ENCODE measurements at regions not wholly inside any gene's neighbourhood (a gene's known extent, or its start where the extent isn't known, plus 50 kb on each side); places are given as distances from the start of the nearest gene placed in this dataset.

GRCh38 chr2:220445429-220446105 lies 818.1 kb downstream of the SLC4A3 start:
- Histone ChIP-seq H3K4me3 (ENCODE audit: low read depth, low read length) (no peak overlapping the region), H3K27ac (ENCODE audit: low read depth, low read length) (no peak overlapping the region), H3K27me3 (ENCODE audit: control insufficient read depth, insufficient read depth, low read length) (no peaks in the 10 kb centered on the region), H3K4me1 (ENCODE audit: control insufficient read depth, insufficient read depth, low read length) (no peaks in the 10 kb centered on the region), H3K9me3 (ENCODE audit: control insufficient read depth, insufficient read depth, low read depth, low read length) (no peaks in the 10 kb centered on the region), H3K9ac (ENCODE audit: low read length) (no peak overlapping the region), H3K36me3 (ENCODE audit: control insufficient read depth, insufficient read depth, low read length) (no peaks in the 10 kb centered on the region)

DNA sequence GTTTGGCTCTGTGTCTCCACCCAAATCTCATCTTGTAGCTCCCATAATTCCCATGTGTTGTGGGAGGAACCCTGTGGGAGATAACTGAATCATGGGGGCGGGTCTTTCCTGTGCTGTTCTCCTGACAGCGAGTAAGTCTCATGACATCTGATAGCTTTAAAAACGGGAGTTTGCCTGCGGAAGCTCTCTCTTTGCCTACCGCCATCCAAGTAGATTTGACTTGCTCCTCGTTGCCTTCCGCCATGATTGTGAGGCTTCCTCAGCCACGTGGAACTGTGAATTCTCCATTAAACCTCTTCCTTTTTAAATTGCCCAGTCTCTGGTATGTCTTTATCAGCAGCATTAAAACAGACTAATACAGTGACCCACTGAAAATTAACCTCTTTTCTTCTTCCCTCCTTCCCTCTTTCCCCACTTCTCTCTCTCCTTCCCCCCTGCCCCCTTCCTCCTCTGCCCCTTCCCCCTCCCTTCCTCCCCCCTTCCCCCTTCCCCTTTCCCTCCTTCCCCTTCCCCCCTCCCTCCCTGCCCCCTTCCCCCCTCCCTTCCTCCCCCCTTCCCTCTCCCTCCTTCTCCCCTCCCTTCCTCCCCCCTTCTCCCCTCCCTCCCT lies 818.8 kb downstream of the SLC4A3 start:
- Histone ChIP-seq H3K9ac (ENCODE audit: low read length) (no peak overlapping the region), H3K27me3 (ENCODE audit: control insufficient read depth, insufficient read depth, low read length) (no peaks in the 10 kb centered on the region), H3K27ac (ENCODE audit: low read depth, low read length) (no peak overlapping the region)

DNA sequence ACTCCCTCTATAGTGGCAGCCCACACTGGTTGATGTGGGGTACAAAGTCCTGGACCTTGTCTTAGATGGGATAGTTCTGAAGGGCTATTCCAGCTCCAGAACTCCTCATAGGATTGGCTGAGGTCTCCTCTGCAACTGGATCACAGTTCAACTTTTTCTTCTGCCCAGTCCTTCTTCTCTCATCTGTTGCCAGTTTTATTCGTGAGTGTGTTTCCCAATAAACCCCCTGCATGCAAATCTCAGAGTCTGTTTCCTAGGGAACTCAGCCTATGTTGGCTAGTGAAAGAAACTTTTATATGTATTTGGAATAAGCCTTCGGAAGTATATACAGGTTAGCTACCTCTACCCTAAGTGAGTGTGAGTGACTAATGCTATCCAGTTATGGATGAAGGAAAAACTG lies 823.4 kb downstream of the SLC4A3 start:
- H3K27me3 ChIP-seq (ENCODE audit: control insufficient read depth, insufficient read depth, low read length): no peaks in the 10 kb centered on the region
- H3K9ac ChIP-seq (ENCODE audit: low read length): no peak overlapping the region
- H3K4me1 ChIP-seq (ENCODE audit: control insufficient read depth, insufficient read depth, low read length): no peaks in the 10 kb centered on the region
- H3K4me3 ChIP-seq (ENCODE audit: low read depth, low read length): no peak overlapping the region
- H3K36me3 ChIP-seq (ENCODE audit: control insufficient read depth, insufficient read depth, low read length): no peaks in the 10 kb centered on the region
- no peaks in the 10 kb centered on the region for H3K9me3 ChIP-seq (ENCODE audit: control insufficient read depth, insufficient read depth, low read depth, low read length)
- no peak overlapping the region for H3K27ac ChIP-seq (ENCODE audit: low read depth, low read length)

More for the DNA sequence above, 818.8 kb downstream of the SLC4A3 start:
- Histone ChIP-seq H3K4me1 (ENCODE audit: control insufficient read depth, insufficient read depth, low read length) (no peaks in the 10 kb centered on the region), H3K36me3 (ENCODE audit: control insufficient read depth, insufficient read depth, low read length) (no peaks in the 10 kb centered on the region), H3K4me3 (ENCODE audit: low read depth, low read length) (no peak overlapping the region), H3K9me3 (ENCODE audit: control insufficient read depth, insufficient read depth, low read depth, low read length) (no peaks in the 10 kb centered on the region)

DNA sequence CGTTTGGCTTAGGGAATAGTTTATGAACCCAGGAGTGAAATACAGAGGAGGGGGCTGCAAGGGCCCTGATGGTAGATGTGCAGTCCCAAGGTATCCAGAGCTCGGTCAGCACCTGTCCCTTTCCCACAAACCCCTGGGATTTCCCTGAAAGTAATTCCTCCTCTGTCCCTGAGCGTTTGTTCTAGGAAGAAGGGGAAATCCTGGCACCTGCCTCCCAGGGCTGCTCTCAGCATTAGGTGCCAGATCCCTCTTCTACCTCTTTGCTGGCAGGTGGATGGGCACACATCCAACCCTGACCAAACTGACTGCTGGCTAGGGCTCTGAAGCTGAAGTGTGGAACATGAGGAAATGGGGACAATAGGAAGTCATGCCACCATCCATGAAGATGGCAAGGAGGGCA lies 824.0 kb downstream of the SLC4A3 start:
- no peak overlapping the region for H3K9ac ChIP-seq (ENCODE audit: low read length)
- H3K27ac ChIP-seq (ENCODE audit: low read depth, low read length): no peak overlapping the region
- H3K4me3 ChIP-seq (ENCODE audit: low read depth, low read length): no peak overlapping the region
- H3K36me3 ChIP-seq (ENCODE audit: control insufficient read depth, insufficient read depth, low read length): no peaks in the 10 kb centered on the region
- no peaks in the 10 kb centered on the region for H3K27me3 ChIP-seq (ENCODE audit: control insufficient read depth, insufficient read depth, low read length)
- no peaks in the 10 kb centered on the region for H3K4me1 ChIP-seq (ENCODE audit: control insufficient read depth, insufficient read depth, low read length)
- H3K9me3 ChIP-seq (ENCODE audit: control insufficient read depth, insufficient read depth, low read depth, low read length): no peaks in the 10 kb centered on the region

- no peaks in the 10 kb centered on the region for H3K9me3 ChIP-seq (ENCODE audit: control insufficient read depth, insufficient read depth, low read depth, low read length)
- no peaks in the 10 kb centered on the region for H3K4me1 ChIP-seq (ENCODE audit: control insufficient read depth, insufficient read depth, low read length)
- H3K9ac ChIP-seq (ENCODE audit: low read length): no peak overlapping the region
- H3K4me3 ChIP-seq (ENCODE audit: low read depth, low read length): no peak overlapping the region
- no peaks in the 10 kb centered on the region for H3K27me3 ChIP-seq (ENCODE audit: control insufficient read depth, insufficient read depth, low read length)
- H3K27ac ChIP-seq (ENCODE audit: low read depth, low read length): no peak overlapping the region
- no peaks in the 10 kb centered on the region for H3K36me3 ChIP-seq (ENCODE audit: control insufficient read depth, insufficient read depth, low read length)
Observed at GRCh38 chr2:220452561-220452960, 825.1 kb downstream of the SLC4A3 start.

DNA sequence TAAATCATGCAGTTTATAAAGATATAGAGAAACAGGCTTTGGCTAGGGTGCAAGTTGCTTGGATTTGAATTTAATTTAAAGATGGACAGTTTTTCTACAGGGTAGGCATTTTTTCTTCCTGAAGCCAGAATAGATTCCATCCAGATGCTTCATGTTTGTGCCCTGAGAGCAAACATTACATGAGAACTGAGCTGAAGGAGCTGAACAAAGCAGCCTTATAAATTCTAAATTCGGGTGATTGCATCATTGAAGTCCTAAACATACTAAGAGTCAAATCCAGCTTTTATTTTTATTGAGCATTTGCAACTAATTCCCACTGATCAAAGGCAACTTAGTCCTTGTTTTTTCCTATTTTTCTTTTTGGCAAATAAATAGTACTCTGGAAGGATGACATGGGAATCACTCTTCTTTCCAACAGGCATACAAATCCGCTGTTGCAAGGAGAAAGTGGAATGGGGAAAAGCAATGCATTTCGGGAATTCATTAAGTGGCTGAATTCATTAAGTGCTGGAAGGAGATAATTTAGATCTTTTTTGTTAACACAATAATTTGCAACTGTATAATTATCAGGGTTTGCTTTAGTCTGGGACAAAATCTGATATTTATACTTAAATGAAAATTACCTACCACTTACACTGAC lies 828.0 kb downstream of the SLC4A3 start:
- H3K27me3 ChIP-seq (ENCODE audit: control insufficient read depth, insufficient read depth, low read length): no peaks in the 10 kb centered on the region
- H3K27ac ChIP-seq (ENCODE audit: low read depth, low read length): no peak overlapping the region
- no peaks in the 10 kb centered on the region for H3K36me3 ChIP-seq (ENCODE audit: control insufficient read depth, insufficient read depth, low read length)
- no peaks in the 10 kb centered on the region for H3K9me3 ChIP-seq (ENCODE audit: control insufficient read depth, insufficient read depth, low read depth, low read length)
- H3K4me1 ChIP-seq (ENCODE audit: control insufficient read depth, insufficient read depth, low read length): no peaks in the 10 kb centered on the region
- H3K9ac ChIP-seq (ENCODE audit: low read length): no peak overlapping the region
- H3K4me3 ChIP-seq (ENCODE audit: low read depth, low read length): no peak overlapping the region

DNA sequence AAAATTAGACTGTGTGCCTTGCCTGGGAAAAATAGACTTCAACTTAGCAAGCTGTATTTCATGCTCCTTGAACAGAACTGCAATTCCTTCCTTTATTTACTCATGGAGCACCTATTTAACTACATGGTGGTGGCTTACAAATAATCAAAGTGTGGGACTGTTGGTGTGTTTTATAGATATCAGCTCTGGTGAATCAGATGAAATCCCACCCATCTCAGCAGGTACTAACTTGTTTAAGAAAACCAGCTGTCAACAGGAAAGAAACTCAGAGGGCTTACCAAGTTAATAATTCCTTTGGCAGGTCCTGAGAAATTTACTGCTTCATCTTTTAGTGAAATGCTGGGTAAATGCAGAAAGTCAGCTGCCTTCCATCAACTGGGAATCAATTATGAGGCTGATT lies 830.6 kb downstream of the SLC4A3 start:
- Histone ChIP-seq H3K36me3 (ENCODE audit: control insufficient read depth, insufficient read depth, low read length) (no peaks in the 10 kb centered on the region), H3K4me3 (ENCODE audit: low read depth, low read length) (no peak overlapping the region), H3K4me1 (ENCODE audit: control insufficient read depth, insufficient read depth, low read length) (no peaks in the 10 kb centered on the region), H3K9me3 (ENCODE audit: control insufficient read depth, insufficient read depth, low read depth, low read length) (no peaks in the 10 kb centered on the region), H3K27me3 (ENCODE audit: control insufficient read depth, insufficient read depth, low read length) (no peaks in the 10 kb centered on the region), H3K27ac (ENCODE audit: low read depth, low read length) (no peak overlapping the region), H3K9ac (ENCODE audit: low read length) (no peak overlapping the region)

DNA sequence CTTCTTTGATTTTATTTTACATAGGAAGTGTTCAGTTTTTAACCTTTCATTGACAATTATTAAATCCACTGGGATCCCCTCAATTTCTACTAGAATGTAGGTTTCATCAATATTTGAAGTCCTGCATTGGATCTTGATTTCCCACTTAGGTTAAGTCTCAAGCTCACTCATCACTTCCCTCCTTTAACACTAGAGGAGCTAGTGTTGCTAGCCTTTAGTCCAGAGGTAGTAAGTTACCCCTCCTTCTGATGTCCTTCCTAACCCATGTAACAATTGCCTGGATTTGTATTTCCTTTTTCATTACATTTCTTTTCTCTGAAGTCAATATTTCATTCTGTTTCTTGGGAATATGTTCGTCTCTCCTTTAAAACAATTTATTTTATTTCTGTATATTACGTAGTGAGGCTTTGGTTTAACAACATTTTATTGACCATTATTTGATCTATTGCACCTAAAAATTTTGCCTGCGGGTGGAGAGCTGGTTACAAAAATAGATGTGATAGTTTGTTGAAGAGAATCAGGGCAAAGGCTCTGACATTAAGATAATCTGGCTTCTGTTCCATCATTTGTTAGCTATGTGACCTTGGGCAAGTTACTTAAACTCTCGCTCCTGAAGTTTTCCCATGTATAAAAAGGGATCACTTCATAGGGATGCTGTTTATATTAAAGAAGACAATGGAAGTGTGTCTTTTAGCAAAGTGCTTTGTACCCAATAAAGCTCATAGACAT lies 833.0 kb downstream of the SLC4A3 start:
- Histone ChIP-seq H3K4me1 (ENCODE audit: control insufficient read depth, insufficient read depth, low read length) (no peaks in the 10 kb centered on the region), H3K27ac (ENCODE audit: low read depth, low read length) (no peak overlapping the region), H3K4me3 (ENCODE audit: low read depth, low read length) (no peak overlapping the region)

DNA sequence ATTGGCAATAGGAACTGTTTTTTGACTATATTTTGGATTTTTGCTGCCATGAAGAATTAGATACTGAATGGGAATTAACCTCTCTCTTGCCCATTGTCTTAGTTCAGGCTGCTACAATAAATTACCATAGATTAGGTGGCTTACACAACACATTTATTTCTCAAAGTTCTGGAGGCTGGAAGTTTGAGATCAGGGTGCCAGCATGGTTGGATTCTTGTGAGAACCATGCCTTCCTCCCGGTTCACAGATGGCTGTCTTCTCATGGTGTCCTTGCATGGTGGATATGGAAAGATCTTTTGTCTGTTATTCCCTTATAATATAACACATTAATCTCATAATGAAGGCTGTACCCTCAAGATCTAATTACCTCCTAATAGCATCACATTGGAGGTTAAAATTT lies 836.4 kb downstream of the SLC4A3 start:
- no peaks in the 10 kb centered on the region for H3K36me3 ChIP-seq (ENCODE audit: control insufficient read depth, insufficient read depth, low read length)
- H3K27me3 ChIP-seq (ENCODE audit: control insufficient read depth, insufficient read depth, low read length): no peaks in the 10 kb centered on the region
- H3K9me3 ChIP-seq (ENCODE audit: control insufficient read depth, insufficient read depth, low read depth, low read length): no peaks in the 10 kb centered on the region
- no peak overlapping the region for H3K4me3 ChIP-seq (ENCODE audit: low read depth, low read length)
- no peak overlapping the region for H3K9ac ChIP-seq (ENCODE audit: low read length)
- H3K27ac ChIP-seq (ENCODE audit: low read depth, low read length): no peak overlapping the region
- H3K4me1 ChIP-seq (ENCODE audit: control insufficient read depth, insufficient read depth, low read length): no peaks in the 10 kb centered on the region

More for the DNA sequence above, 833.0 kb downstream of the SLC4A3 start:
- H3K27me3 ChIP-seq (ENCODE audit: control insufficient read depth, insufficient read depth, low read length): no peaks in the 10 kb centered on the region
- no peaks in the 10 kb centered on the region for H3K36me3 ChIP-seq (ENCODE audit: control insufficient read depth, insufficient read depth, low read length)
- H3K9me3 ChIP-seq (ENCODE audit: control insufficient read depth, insufficient read depth, low read depth, low read length): no peaks in the 10 kb centered on the region
- H3K9ac ChIP-seq (ENCODE audit: low read length): no peak overlapping the region

- no peak overlapping the region for H3K27ac ChIP-seq (ENCODE audit: low read depth, low read length)
- no peak overlapping the region for H3K4me3 ChIP-seq (ENCODE audit: low read depth, low read length)
Observed at GRCh38 chr2:220465700-220466099, 838.3 kb downstream of the SLC4A3 start.

GRCh38 chr2:220466251-220466691 lies 838.8 kb downstream of the SLC4A3 start:
- no peaks in the 10 kb centered on the region for H3K4me1 ChIP-seq (ENCODE audit: control insufficient read depth, insufficient read depth, low read length)
- H3K9me3 ChIP-seq (ENCODE audit: control insufficient read depth, insufficient read depth, low read depth, low read length): no peaks in the 10 kb centered on the region
- H3K27ac ChIP-seq (ENCODE audit: low read depth, low read length): no peak overlapping the region
- H3K27me3 ChIP-seq (ENCODE audit: control insufficient read depth, insufficient read depth, low read length): no peaks in the 10 kb centered on the region
- no peak overlapping the region for H3K4me3 ChIP-seq (ENCODE audit: low read depth, low read length)
- H3K9ac ChIP-seq (ENCODE audit: low read length): no peak overlapping the region
- H3K36me3 ChIP-seq (ENCODE audit: control insufficient read depth, insufficient read depth, low read length): no peaks in the 10 kb centered on the region

More at GRCh38 chr2:220465700-220466099, 838.3 kb downstream of the SLC4A3 start:
- Histone ChIP-seq H3K9me3 (ENCODE audit: control insufficient read depth, insufficient read depth, low read depth, low read length) (no peaks in the 10 kb centered on the region), H3K9ac (ENCODE audit: low read length) (no peak overlapping the region), H3K27me3 (ENCODE audit: control insufficient read depth, insufficient read depth, low read length) (no peaks in the 10 kb centered on the region), H3K4me1 (ENCODE audit: control insufficient read depth, insufficient read depth, low read length) (no peaks in the 10 kb centered on the region), H3K36me3 (ENCODE audit: control insufficient read depth, insufficient read depth, low read length) (no peaks in the 10 kb centered on the region)

Measured in HUES6 (cell line).